ENCODE measurements at regions not wholly inside any gene's neighbourhood (a gene's known extent, or its start where the extent isn't known, plus 50 kb on each side); places are given as distances from the start of the nearest gene placed in this dataset.

- no peak for DNase-seq (ENCODE audit: low read depth in 1 of 2, low spot score in 1 of 2)
- no peak overlapping the region for H3K27ac ChIP-seq
- POLR2A ChIA-PET: no interaction called here
- no peak overlapping the region for H3K4me3 ChIP-seq
- FAIRE-seq: no peak
- H3K9me3 ChIP-seq: no peaks in the 10 kb centered on the region
- no peaks in the 10 kb centered on the region for H3K4me1 ChIP-seq
- TF ChIP-seq GATA3 (IDR thresholded peaks at IDR 0.05; ENCODE audit: borderline replicate concordance) (no peak), JUN (IDR thresholded peaks at IDR 0.05) (no peak), RCOR1 (IDR thresholded peaks at IDR 0.05; ENCODE audit: low read depth, low read length) (no peak), CHD4 (IDR thresholded peaks at IDR 0.05; ENCODE audit: borderline replicate concordance) (no peak), HOXB5 (CRISPR knock-in tag; IDR thresholded peaks at IDR 0.05) (no peak), TP53 (CRISPR knock-in tag; IDR thresholded peaks at IDR 0.05) (no peak), RNF2 (IDR thresholded peaks at IDR 0.05; ENCODE audit: borderline replicate concordance, low read depth) (no peak), REST (IDR thresholded peaks at IDR 0.05) (no peak), POLR2A (IDR thresholded peaks at IDR 0.05; ENCODE audit: low read length) (no peak), FOXS1 (CRISPR knock-in tag; IDR thresholded peaks at IDR 0.05) (no peak), RFX5 (IDR thresholded peaks at IDR 0.05) (no peak), HOXB13 (CRISPR knock-in tag; IDR thresholded peaks at IDR 0.05; ENCODE audit: low read depth) (no peak)
- no peak for ATAC-seq
- CTCF ChIA-PET: no interaction called here
- H3K4me2 ChIP-seq: no peak overlapping the region
Measured at GRCh38 chr3:88773766-88774165, 333.7 kb upstream of the EPHA3 start.

- FAIRE-seq: no peak
- DNase-seq (ENCODE audit: low read depth in 1 of 2, low spot score in 1 of 2): no peak
- no peak overlapping the region for H3K4me3 ChIP-seq
- no peaks in the 10 kb centered on the region for H3K9me3 ChIP-seq
- no peak overlapping the region for H3K4me2 ChIP-seq
- CTCF ChIA-PET: interaction anchor here (1.0 kb wide), 1 partner anchor 20 kb away, joined by 3 read pairs; no protein-coding TSS in a partner anchor
- no peak overlapping the region for H3K27ac ChIP-seq
- 0% methylated on average over 3 of the region's 3 CpGs for WGBS (ENCODE audit: missing lambda C conversion rate)
- TF ChIP-seq RARB (CRISPR knock-in tag; IDR thresholded peaks at IDR 0.05) (no peak), NFE2L2 (conservative IDR thresholded peaks at IDR 0.05; ENCODE audit: low read length) (no peak), KDM5A (IDR thresholded peaks at IDR 0.05) (no peak), CHD2 (IDR thresholded peaks at IDR 0.05; ENCODE audit: low read length, partially characterized antibody) (no peak), FOSB (CRISPR knock-in tag; IDR thresholded peaks at IDR 0.05) (no peak), HOXB13 (CRISPR knock-in tag; IDR thresholded peaks at IDR 0.05; ENCODE audit: low read depth) (no peak), HMGXB4 (CRISPR knock-in tag; IDR thresholded peaks at IDR 0.05; ENCODE audit: borderline replicate concordance) (no peak), NR3C1 (IDR thresholded peaks at IDR 0.05) (no peak), MYC (IDR thresholded peaks at IDR 0.05; ENCODE audit: borderline replicate concordance, low read length) (no peak), ZSCAN20 (CRISPR knock-in tag; IDR thresholded peaks at IDR 0.05) (no peak), CTCF (IDR thresholded peaks at IDR 0.05) (no peak), PHF8 (IDR thresholded peaks at IDR 0.05; ENCODE audit: borderline replicate concordance, low read depth) (no peak), JUNB (IDR thresholded peaks at IDR 0.05) (no peak), HEYL (CRISPR knock-in tag; IDR thresholded peaks at IDR 0.05) (no peak)
- POLR2A ChIA-PET: no interaction called here
- ATAC-seq: no peak
- H3K4me1 ChIP-seq: no peaks in the 10 kb centered on the region
Measured at GRCh38 chr3:88775026-88775690, 332.3 kb upstream of the EPHA3 start.
